GM23338 (cell line): ENCODE measurements at regions not wholly inside any gene's neighbourhood (a gene's known extent, or its start where the extent isn't known, plus 50 kb on each side); places are given as distances from the start of the nearest gene placed in this dataset.

ENCODE experiments used
- ATAC-seq: fragments of 200-7000 bp; cut with Tn5 transposase; 3 replicates; pipeline ENCODE4 v1.9.1; 2020
- DNase-seq: peaks from one replicate; pipeline ENCODE4 v3.0.0-alpha.2; 2015; ENCODE audit warnings: low spot score
- H2AFZ ChIP-seq: fragments of 200-600 bp; sonication (generic); 2 replicates; pipeline ENCODE4 v1.8.0; 2016; ENCODE audit warnings: antibody characterized with exemption, mild to moderate bottlenecking, moderate library complexity
- H3F3A ChIP-seq: fragments of 200-600 bp; sonication (generic); replicated peaks from 2 replicates; pipeline ENCODE4 v1.8.0; 2017; ENCODE audit warnings: antibody characterized with exemption, mixed run types, low read depth
- H3K27ac ChIP-seq: fragments of 200-600 bp; sonication (generic); 2 replicates; pipeline ENCODE4 v1.6.1; 2016; ENCODE audit warnings: low read depth
- H3K27me3 ChIP-seq: fragments of 200-600 bp; sonication (generic); 2 replicates; pipeline ENCODE4 v1.8.0; 2016; ENCODE audit warnings: mild to moderate bottlenecking, mixed run types, moderate library complexity; ENCODE audit not compliant: insufficient read depth
- H3K36me3 ChIP-seq: fragments of 200-600 bp; sonication (generic); 2 replicates; pipeline ENCODE4 v1.8.0; 2016; ENCODE audit warnings: mild to moderate bottlenecking; ENCODE audit not compliant: insufficient read depth
- H3K4me1 ChIP-seq: fragments of 200-600 bp; sonication (generic); 2 replicates; pipeline ENCODE4 v1.8.0; 2016; ENCODE audit warnings: mild to moderate bottlenecking, moderate library complexity; ENCODE audit not compliant: insufficient read depth
- H3K4me2 ChIP-seq: fragments of 200-600 bp; sonication (generic); 2 replicates; pipeline ENCODE4 v1.7.1; 2017; ENCODE audit warnings: mixed run types
- H3K4me3 ChIP-seq: fragments of 200-600 bp; sonication (generic); 2 replicates; pipeline ENCODE4 v1.6.1; 2016; ENCODE audit warnings: mixed run types
- H3K79me2 ChIP-seq: fragments of 200-600 bp; sonication (generic); replicated peaks from 2 replicates; pipeline ENCODE4 v1.8.0; 2017; ENCODE audit warnings: mild to moderate bottlenecking; ENCODE audit not compliant: insufficient read depth
- H3K9me2 ChIP-seq: fragments of 200-600 bp; sonication (generic); 2 replicates; pipeline ENCODE4 v1.8.0; 2017; ENCODE audit not compliant: insufficient read depth
- H4K20me1 ChIP-seq: fragments of 200-600 bp; sonication (generic); replicated peaks from 2 replicates; pipeline ENCODE4 v1.8.0; 2017; ENCODE audit warnings: mild to moderate bottlenecking; ENCODE audit not compliant: insufficient read depth
- H3K27ac Mint-ChIP-seq: 2 replicates; pipeline ENCODE4 v1.8.0; 2020; ENCODE audit warnings: inconsistent platforms, mild to moderate bottlenecking, moderate library complexity, mixed read lengths
- H3K27me3 Mint-ChIP-seq: 3 replicates; pipeline ENCODE4 v1.8.0; 2022; ENCODE audit warnings: low read depth, mild to moderate bottlenecking, moderate library complexity, mixed read lengths, inconsistent platforms; ENCODE audit not compliant: insufficient read depth, poor library complexity
- H3K36me3 Mint-ChIP-seq: 3 replicates; pipeline ENCODE4 v1.8.0; 2021; ENCODE audit warnings: low read depth, mild to moderate bottlenecking, inconsistent platforms, moderate library complexity, mixed read lengths
- H3K4me1 Mint-ChIP-seq: 3 replicates; pipeline ENCODE4 v1.8.0; 2020; ENCODE audit warnings: mild to moderate bottlenecking, inconsistent platforms, mixed read lengths
- H3K4me3 Mint-ChIP-seq: 3 replicates; pipeline ENCODE4 v1.8.0; 2021; ENCODE audit warnings: moderate library complexity, mild to moderate bottlenecking, inconsistent platforms, mixed read lengths
- H3K9me3 Mint-ChIP-seq: 3 replicates; pipeline ENCODE4 v1.8.0; 2020; ENCODE audit warnings: moderate library complexity, mild to moderate bottlenecking, inconsistent platforms, mixed read lengths
- CREB1 ChIP-seq: fragments of 250-450 bp; sonication (Bioruptor Pico); IDR thresholded peaks from 2 replicates; pipeline ENCODE4 v1.5.0; 2020; ENCODE audit warnings: low read depth, mild to moderate bottlenecking, moderate library complexity
- EZH2 ChIP-seq: fragments of 200-600 bp; sonication (generic); IDR thresholded peaks from one replicate; pipeline ENCODE4 v1.8.0; 2017; ENCODE audit warnings: antibody characterized with exemption, mild to moderate bottlenecking, low read depth; ENCODE audit not compliant: unreplicated experiment
- EZH2phosphoT487 ChIP-seq: fragments of 200-600 bp; sonication (generic); IDR thresholded peaks from one replicate; pipeline ENCODE4 v1.8.1; 2018; ENCODE audit warnings: antibody characterized with exemption; ENCODE audit not compliant: unreplicated experiment
- JUNB ChIP-seq: IDR thresholded peaks from one replicate; pipeline ENCODE4 v1.6.1; 2016; ENCODE audit warnings: antibody characterized with exemption; ENCODE audit not compliant: unreplicated experiment
- NANOG ChIP-seq: IDR thresholded peaks from 2 replicates; pipeline ENCODE4 v1.6.1; 2016; ENCODE audit warnings: antibody characterized with exemption, borderline replicate concordance
- STAT1 ChIP-seq: IDR thresholded peaks from one replicate; pipeline ENCODE4 v1.6.1; 2016; ENCODE audit warnings: antibody characterized with exemption; ENCODE audit not compliant: unreplicated experiment
- ZNF114 ChIP-seq: fragments of 250-450 bp; sonication (Bioruptor Pico); IDR thresholded peaks from 2 replicates; pipeline ENCODE4 v1.5.0; 2020; ENCODE audit warnings: mild to moderate bottlenecking, moderate library complexity
- ZNF331 ChIP-seq: fragments of 250-450 bp; sonication (Bioruptor Pico); IDR thresholded peaks from 2 replicates; pipeline ENCODE4 v1.5.0; 2020; ENCODE audit warnings: low read depth, mild to moderate bottlenecking, moderate library complexity
- TF ChIP-seq, protein P1 (sequence below): fragments of 250-450 bp; sonication (Bioruptor Pico); IDR thresholded peaks from 2 replicates; pipeline ENCODE4 v1.5.0; 2020; ENCODE audit warnings: mild to moderate bottlenecking, moderate library complexity
- TF ChIP-seq, protein P2 (sequence below), 2 experiments: fragments of 200-600 bp in 1 of 2; sonication (generic) in 1 of 2; conservative IDR thresholded peaks; 2 replicates each; pipeline versions ENCODE4 v1.5.1 to v1.6.1; 2016 to 2017; ENCODE audit warnings: antibody characterized with exemption in 2 of 2, low read depth in 2 of 2, mild to moderate bottlenecking in 2 of 2, moderate library complexity in 1 of 2
- TF ChIP-seq, protein P3 (sequence below): IDR thresholded peaks from 2 replicates; pipeline ENCODE4 v1.6.1; 2016; ENCODE audit warnings: antibody characterized with exemption

DNA sequence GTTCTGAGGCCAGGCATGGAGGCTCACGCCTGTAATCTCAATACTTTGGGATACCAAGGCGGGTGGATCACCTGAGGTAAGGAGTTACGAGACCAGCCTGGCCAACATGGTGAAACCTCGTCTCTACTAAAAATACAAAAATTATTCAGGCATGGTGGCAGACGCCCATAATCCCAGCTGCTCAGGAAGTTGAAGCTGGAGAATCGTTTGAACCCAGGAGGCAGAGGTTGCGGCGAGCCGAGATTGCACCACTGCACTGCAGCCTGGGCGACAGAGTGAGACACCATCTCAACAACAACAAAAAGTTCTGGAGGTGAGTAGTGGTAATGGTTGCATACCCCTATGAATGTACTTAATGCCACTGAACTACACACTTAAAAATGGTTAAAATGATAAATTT is 60.3 kb upstream of the SP4 start:
- ATAC-seq, result no peak
- H3F3A ChIP-seq, result no peaks in the 10 kb centered on the region
- H3K27ac Mint-ChIP-seq, result no peak overlapping the region; the same call in 1 of the 2 replicates
- H3K4me1 ChIP-seq, result peaks cover 18% of the 10 kb centered on the region
- H3K9me2 ChIP-seq, result 0 out of 2 replicates have a peak, but pooled peaks cover 3% of the 10 kb centered on the region
- no peaks in the 10 kb centered on the region for H4K20me1 ChIP-seq
- no peaks in the 10 kb centered on the region for H3K27me3 ChIP-seq
- no peak overlapping the region for H3K4me3 Mint-ChIP-seq
- peaks cover 17% of the 10 kb centered on the region for H3K4me1 Mint-ChIP-seq
- H3K9me3 Mint-ChIP-seq, result peaks cover 3% of the 10 kb centered on the region; the same call in 1 of the 3 replicates
- H3K4me2 ChIP-seq, result no peak overlapping the region
- no peak for TF ChIP-seq EZH2
- no peak for TF ChIP-seq EZH2phosphoT487
- TF ChIP-seq, protein P1, sequence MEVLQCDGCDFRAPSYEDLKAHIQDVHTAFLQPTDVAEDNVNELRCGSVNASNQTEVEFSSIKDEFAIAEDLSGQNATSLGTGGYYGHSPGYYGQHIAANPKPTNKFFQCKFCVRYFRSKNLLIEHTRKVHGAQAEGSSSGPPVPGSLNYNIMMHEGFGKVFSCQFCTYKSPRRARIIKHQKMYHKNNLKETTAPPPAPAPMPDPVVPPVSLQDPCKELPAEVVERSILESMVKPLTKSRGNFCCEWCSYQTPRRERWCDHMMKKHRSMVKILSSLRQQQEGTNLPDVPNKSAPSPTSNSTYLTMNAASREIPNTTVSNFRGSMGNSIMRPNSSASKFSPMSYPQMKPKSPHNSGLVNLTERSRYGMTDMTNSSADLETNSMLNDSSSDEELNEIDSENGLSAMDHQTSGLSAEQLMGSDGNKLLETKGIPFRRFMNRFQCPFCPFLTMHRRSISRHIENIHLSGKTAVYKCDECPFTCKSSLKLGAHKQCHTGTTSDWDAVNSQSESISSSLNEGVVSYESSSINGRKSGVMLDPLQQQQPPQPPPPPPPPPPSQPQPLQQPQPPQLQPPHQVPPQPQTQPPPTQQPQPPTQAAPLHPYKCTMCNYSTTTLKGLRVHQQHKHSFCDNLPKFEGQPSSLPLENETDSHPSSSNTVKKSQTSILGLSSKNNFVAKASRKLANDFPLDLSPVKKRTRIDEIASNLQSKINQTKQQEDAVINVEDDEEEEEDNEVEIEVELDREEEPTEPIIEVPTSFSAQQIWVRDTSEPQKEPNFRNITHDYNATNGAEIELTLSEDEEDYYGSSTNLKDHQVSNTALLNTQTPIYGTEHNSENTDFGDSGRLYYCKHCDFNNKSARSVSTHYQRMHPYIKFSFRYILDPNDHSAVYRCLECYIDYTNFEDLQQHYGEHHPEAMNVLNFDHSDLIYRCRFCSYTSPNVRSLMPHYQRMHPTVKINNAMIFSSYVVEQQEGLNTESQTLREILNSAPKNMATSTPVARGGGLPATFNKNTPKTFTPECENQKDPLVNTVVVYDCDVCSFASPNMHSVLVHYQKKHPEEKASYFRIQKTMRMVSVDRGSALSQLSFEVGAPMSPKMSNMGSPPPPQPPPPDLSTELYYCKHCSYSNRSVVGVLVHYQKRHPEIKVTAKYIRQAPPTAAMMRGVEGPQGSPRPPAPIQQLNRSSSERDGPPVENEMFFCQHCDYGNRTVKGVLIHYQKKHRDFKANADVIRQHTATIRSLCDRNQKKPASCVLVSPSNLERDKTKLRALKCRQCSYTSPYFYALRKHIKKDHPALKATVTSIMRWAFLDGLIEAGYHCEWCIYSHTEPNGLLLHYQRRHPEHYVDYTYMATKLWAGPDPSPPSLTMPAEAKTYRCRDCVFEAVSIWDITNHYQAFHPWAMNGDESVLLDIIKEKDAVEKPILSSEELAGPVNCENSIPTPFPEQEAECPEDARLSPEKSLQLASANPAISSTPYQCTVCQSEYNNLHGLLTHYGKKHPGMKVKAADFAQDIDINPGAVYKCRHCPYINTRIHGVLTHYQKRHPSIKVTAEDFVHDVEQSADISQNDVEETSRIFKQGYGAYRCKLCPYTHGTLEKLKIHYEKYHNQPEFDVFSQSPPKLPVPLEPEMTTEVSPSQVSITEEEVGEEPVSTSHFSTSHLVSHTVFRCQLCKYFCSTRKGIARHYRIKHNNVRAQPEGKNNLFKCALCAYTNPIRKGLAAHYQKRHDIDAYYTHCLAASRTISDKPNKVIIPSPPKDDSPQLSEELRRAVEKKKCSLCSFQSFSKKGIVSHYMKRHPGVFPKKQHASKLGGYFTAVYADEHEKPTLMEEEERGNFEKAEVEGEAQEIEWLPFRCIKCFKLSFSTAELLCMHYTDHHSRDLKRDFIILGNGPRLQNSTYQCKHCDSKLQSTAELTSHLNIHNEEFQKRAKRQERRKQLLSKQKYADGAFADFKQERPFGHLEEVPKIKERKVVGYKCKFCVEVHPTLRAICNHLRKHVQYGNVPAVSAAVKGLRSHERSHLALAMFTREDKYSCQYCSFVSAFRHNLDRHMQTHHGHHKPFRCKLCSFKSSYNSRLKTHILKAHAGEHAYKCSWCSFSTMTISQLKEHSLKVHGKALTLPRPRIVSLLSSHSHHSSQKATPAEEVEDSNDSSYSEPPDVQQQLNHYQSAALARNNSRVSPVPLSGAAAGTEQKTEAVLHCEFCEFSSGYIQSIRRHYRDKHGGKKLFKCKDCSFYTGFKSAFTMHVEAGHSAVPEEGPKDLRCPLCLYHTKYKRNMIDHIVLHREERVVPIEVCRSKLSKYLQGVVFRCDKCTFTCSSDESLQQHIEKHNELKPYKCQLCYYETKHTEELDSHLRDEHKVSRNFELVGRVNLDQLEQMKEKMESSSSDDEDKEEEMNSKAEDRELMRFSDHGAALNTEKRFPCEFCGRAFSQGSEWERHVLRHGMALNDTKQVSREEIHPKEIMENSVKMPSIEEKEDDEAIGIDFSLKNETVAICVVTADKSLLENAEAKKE (CRISPR knock-in tag), result no peak
- no peak for TF ChIP-seq ZNF114
- TF ChIP-seq ZNF331, result no peak
- TF ChIP-seq NANOG, result no peak
- TF ChIP-seq, protein P2, sequence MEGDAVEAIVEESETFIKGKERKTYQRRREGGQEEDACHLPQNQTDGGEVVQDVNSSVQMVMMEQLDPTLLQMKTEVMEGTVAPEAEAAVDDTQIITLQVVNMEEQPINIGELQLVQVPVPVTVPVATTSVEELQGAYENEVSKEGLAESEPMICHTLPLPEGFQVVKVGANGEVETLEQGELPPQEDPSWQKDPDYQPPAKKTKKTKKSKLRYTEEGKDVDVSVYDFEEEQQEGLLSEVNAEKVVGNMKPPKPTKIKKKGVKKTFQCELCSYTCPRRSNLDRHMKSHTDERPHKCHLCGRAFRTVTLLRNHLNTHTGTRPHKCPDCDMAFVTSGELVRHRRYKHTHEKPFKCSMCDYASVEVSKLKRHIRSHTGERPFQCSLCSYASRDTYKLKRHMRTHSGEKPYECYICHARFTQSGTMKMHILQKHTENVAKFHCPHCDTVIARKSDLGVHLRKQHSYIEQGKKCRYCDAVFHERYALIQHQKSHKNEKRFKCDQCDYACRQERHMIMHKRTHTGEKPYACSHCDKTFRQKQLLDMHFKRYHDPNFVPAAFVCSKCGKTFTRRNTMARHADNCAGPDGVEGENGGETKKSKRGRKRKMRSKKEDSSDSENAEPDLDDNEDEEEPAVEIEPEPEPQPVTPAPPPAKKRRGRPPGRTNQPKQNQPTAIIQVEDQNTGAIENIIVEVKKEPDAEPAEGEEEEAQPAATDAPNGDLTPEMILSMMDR (conservative IDR thresholded peaks at IDR 0.05; ENCODE audit: low read depth in 2 of 2), result no peak
- TF ChIP-seq JUNB, result no peak
- TF ChIP-seq STAT1, result no peak
- no peak for TF ChIP-seq CREB1 (CRISPR knock-in tag)
- TF ChIP-seq, protein P3, sequence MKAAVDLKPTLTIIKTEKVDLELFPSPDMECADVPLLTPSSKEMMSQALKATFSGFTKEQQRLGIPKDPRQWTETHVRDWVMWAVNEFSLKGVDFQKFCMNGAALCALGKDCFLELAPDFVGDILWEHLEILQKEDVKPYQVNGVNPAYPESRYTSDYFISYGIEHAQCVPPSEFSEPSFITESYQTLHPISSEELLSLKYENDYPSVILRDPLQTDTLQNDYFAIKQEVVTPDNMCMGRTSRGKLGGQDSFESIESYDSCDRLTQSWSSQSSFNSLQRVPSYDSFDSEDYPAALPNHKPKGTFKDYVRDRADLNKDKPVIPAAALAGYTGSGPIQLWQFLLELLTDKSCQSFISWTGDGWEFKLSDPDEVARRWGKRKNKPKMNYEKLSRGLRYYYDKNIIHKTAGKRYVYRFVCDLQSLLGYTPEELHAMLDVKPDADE, result no peak
- no peak overlapping the region for H3K4me3 ChIP-seq
- H3K36me3 ChIP-seq, result no peaks in the 10 kb centered on the region
- no peaks in the 10 kb centered on the region for H3K36me3 Mint-ChIP-seq
- H2AFZ ChIP-seq, result no peak overlapping the region
- H3K27ac ChIP-seq, result no peak overlapping the region
- no peak for DNase-seq
- H3K27me3 Mint-ChIP-seq, result no peaks in the 10 kb centered on the region
- H3K79me2 ChIP-seq, result no peaks in the 10 kb centered on the region
